ENCODE measurements at regions not wholly inside any gene's neighbourhood (a gene's known extent, or its start where the extent isn't known, plus 50 kb on each side); places are given as distances from the start of the nearest gene placed in this dataset.

DNA sequence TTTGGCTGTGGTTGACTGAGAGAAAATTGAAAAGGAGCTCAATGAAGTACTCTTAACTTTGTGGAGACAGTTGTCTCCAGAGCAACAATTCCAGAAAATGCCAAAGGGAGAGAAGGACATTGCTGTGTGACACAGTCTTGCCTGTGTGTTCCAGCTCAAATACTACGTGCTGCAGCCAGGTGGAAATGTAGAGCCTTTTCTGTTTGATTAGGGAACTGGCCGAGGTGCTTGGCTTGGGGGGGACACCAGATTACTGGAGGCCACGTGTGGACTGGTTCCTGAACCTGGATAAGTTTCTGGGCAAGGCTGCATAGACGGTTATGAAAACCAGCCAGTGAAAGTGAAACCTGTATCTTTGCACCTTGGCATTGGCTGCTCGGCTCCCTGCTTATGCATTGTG, 217.9 kb downstream of the CTH start:
- no peaks in the 10 kb centered on the region for H3K4me1 Mint-ChIP-seq (ENCODE audit: low read depth)
- H3K27ac ChIP-seq (ENCODE audit: low read depth in 1 of 2, low read length in 2 of 2): no peak overlapping the region
- H3K4me1 ChIP-seq (ENCODE audit: insufficient read depth, low read length): no peaks in the 10 kb centered on the region
- H3K36me3 ChIP-seq (ENCODE audit: insufficient read depth, low read length): no peaks in the 10 kb centered on the region
- CTCF ChIA-PET: no interaction called here
- no peak for ATAC-seq (ENCODE audit: poor library complexity)
- no peak overlapping the region for H3K4me3 Mint-ChIP-seq
- intact Hi-C loops (cut with DNase I, micrococcal nuclease): no loop called here
- H3K27me3 Mint-ChIP-seq: no peaks in the 10 kb centered on the region
- no peaks in the 10 kb centered on the region for H3K9me3 Mint-ChIP-seq
- no peak overlapping the region for H3K27ac Mint-ChIP-seq
- no peaks in the 10 kb centered on the region for H3K36me3 Mint-ChIP-seq (ENCODE audit: low read depth)
- POLR2A ChIA-PET: no interaction called here
- TF ChIP-seq, protein P1, sequence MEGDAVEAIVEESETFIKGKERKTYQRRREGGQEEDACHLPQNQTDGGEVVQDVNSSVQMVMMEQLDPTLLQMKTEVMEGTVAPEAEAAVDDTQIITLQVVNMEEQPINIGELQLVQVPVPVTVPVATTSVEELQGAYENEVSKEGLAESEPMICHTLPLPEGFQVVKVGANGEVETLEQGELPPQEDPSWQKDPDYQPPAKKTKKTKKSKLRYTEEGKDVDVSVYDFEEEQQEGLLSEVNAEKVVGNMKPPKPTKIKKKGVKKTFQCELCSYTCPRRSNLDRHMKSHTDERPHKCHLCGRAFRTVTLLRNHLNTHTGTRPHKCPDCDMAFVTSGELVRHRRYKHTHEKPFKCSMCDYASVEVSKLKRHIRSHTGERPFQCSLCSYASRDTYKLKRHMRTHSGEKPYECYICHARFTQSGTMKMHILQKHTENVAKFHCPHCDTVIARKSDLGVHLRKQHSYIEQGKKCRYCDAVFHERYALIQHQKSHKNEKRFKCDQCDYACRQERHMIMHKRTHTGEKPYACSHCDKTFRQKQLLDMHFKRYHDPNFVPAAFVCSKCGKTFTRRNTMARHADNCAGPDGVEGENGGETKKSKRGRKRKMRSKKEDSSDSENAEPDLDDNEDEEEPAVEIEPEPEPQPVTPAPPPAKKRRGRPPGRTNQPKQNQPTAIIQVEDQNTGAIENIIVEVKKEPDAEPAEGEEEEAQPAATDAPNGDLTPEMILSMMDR (IDR thresholded peaks at IDR 0.05): no peak
- peaks cover 0 to 13% of the 10 kb centered on the region in 2 experiments for H3K9me3 ChIP-seq (ENCODE audit: control insufficient read depth in 1 of 2, insufficient read depth in 1 of 2, low read length in 2 of 2)
- no peak overlapping the region for H3K4me3 ChIP-seq (ENCODE audit: low read length)
- no peak for DNase-seq
- no peaks in the 10 kb centered on the region for H3K27me3 ChIP-seq (ENCODE audit: control insufficient read depth in 1 of 2, insufficient read depth in 2 of 2, low read length in 2 of 2)

DNA sequence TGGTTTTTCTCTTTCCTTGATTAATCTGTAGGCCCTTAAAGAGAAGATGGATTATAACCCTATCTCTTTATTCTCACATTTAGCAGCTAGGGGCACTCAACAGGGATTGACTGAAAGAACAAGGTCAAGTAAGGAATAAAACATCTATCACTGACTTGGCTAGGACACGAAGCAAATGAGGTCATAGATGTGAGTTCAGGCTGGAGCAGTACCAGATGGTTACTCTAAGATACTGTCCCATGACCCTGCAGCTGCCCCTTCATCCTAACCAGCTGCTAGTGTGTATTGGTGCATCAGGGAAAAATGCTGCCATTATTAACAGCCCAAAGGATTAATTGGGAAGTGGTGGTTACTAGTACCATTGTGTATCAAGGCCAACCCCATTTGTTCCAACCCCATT, 221.9 kb downstream of the CTH start:
- TF ChIP-seq, protein P1 (IDR thresholded peaks at IDR 0.05): no peak
- Mint-ChIP-seq H3K4me3 (no peak overlapping the region), H3K36me3 (ENCODE audit: low read depth) (no peaks in the 10 kb centered on the region), H3K27me3 (peaks cover 7% of the 10 kb centered on the region), H3K4me1 (ENCODE audit: low read depth) (no peaks in the 10 kb centered on the region), H3K27ac (no peak overlapping the region), H3K9me3 (no peaks in the 10 kb centered on the region)
- Histone ChIP-seq H3K4me1 (ENCODE audit: insufficient read depth, low read length) (no peaks in the 10 kb centered on the region), H3K27ac (ENCODE audit: low read depth in 1 of 2, low read length in 2 of 2) (no peak overlapping the region), H3K4me3 (ENCODE audit: low read length) (no peak overlapping the region), H3K9me3 (ENCODE audit: control insufficient read depth in 1 of 2, insufficient read depth in 1 of 2, low read length in 2 of 2) (peaks cover 0 to 12% of the 10 kb centered on the region in 2 experiments), H3K27me3 (ENCODE audit: control insufficient read depth in 1 of 2, insufficient read depth in 2 of 2, low read length in 2 of 2) (no peaks in the 10 kb centered on the region), H3K36me3 (ENCODE audit: insufficient read depth, low read length) (no peaks in the 10 kb centered on the region)
- POLR2A ChIA-PET: no interaction called here
- intact Hi-C loops (cut with DNase I, micrococcal nuclease): no loop called here
- no peak for ATAC-seq (ENCODE audit: poor library complexity)
- CTCF ChIA-PET: no interaction called here
- DNase-seq: no peak

DNA sequence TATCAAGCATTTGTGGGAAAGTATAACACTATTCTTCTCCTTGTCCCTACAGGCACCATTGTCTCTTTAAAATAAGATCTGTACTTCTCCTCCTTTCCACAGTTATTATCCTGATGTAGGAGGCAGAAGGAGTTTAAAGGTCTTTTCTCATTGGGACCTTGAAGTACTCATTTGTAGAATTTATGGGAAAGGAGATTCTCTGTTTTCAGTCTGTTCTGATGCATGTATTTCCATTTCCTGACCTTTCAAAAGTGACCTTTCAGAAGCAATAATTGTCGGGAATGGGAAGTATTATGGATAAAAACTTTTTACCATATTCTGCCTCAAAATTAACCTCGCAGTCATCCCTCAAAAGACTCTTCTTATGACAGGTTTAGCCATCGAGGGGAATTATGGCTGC, 224.8 kb downstream of the CTH start:
- Histone ChIP-seq H3K4me3 (ENCODE audit: low read length) (no peak overlapping the region), H3K4me1 (ENCODE audit: insufficient read depth, low read length) (no peaks in the 10 kb centered on the region), H3K27ac (ENCODE audit: low read depth in 1 of 2, low read length in 2 of 2) (no peak overlapping the region), H3K27me3 (ENCODE audit: control insufficient read depth in 1 of 2, insufficient read depth in 2 of 2, low read length in 2 of 2) (no peaks in the 10 kb centered on the region), H3K36me3 (ENCODE audit: insufficient read depth, low read length) (no peaks in the 10 kb centered on the region), H3K9me3 (ENCODE audit: control insufficient read depth in 1 of 2, insufficient read depth in 1 of 2, low read length in 2 of 2) (no peaks in the 10 kb centered on the region)
- Mint-ChIP-seq H3K4me3 (no peak overlapping the region), H3K27me3 (peaks cover 7% of the 10 kb centered on the region), H3K36me3 (ENCODE audit: low read depth) (no peaks in the 10 kb centered on the region), H3K4me1 (ENCODE audit: low read depth) (no peaks in the 10 kb centered on the region), H3K27ac (no peak overlapping the region), H3K9me3 (no peaks in the 10 kb centered on the region)
- intact Hi-C loops (cut with DNase I, micrococcal nuclease): no loop called here
- ChIA-PET POLR2A (no interaction called here), CTCF (no interaction called here)
- no peak for ATAC-seq (ENCODE audit: poor library complexity)
- TF ChIP-seq, protein P1 (IDR thresholded peaks at IDR 0.05): no peak
- no peak for DNase-seq

Measured in CD4-positive, alpha-beta T cell (primary cell).